Parathyroid adenoma (tissue), 2 donors: ENCODE measurements at regions not wholly inside any gene's neighbourhood (a gene's known extent, or its start where the extent isn't known, plus 50 kb on each side); places are given as distances from the start of the nearest gene placed in this dataset.

Experiments used
- H2AFZ ChIP-seq: fragments of 300-600 bp; sonication (generic); one replicate; pipeline ENCODE4 v1.7.0; 2017; ENCODE audit warnings: antibody characterized with exemption, mild to moderate bottlenecking
- H3K27ac ChIP-seq: fragments of 300-600 bp; sonication (generic); one replicate; pipeline ENCODE4 v1.7.0; 2017
- H3K27me3 ChIP-seq: fragments of 300-600 bp; sonication (generic); one replicate; pipeline ENCODE4 v1.7.0; 2017; ENCODE audit warnings: low read length; ENCODE audit not compliant: control insufficient read depth, insufficient read depth
- H3K36me3 ChIP-seq: fragments of 300-600 bp; sonication (generic); one replicate; pipeline ENCODE4 v1.7.0; 2017; ENCODE audit warnings: low read length; ENCODE audit not compliant: control insufficient read depth, insufficient read depth
- H3K4me1 ChIP-seq: fragments of 300-600 bp; sonication (generic); one replicate; pipeline ENCODE4 v1.7.0; 2017; ENCODE audit warnings: control low read depth
- H3K4me2 ChIP-seq: fragments of 300-600 bp; sonication (generic); one replicate; pipeline ENCODE4 v1.7.0; 2017; ENCODE audit warnings: low read length
- H3K4me3 ChIP-seq: fragments of 300-600 bp; sonication (generic); one replicate; pipeline ENCODE4 v1.7.0; 2017; ENCODE audit warnings: low read depth, low read length
- H3K79me2 ChIP-seq: fragments of 300-600 bp; sonication (generic); one replicate; pipeline ENCODE4 v1.7.0; 2017; ENCODE audit warnings: control low read depth
- H3K9ac ChIP-seq: fragments of 300-600 bp; sonication (generic); one replicate; pipeline ENCODE4 v1.7.0; 2017; ENCODE audit warnings: mild to moderate bottlenecking
- H3K9me3 ChIP-seq: fragments of 300-600 bp; sonication (generic); one replicate; pipeline ENCODE4 v1.7.0; 2017; ENCODE audit warnings: low read length; ENCODE audit not compliant: control insufficient read depth
- TF ChIP-seq, protein P1 (sequence below): fragments of 300-600 bp; sonication (generic); IDR thresholded peaks from one replicate; pipeline ENCODE4 v1.7.0; 2017; ENCODE audit warnings: antibody characterized with exemption, mild to moderate bottlenecking
- donor health status: primary hyperparathyroidism.

DNA sequence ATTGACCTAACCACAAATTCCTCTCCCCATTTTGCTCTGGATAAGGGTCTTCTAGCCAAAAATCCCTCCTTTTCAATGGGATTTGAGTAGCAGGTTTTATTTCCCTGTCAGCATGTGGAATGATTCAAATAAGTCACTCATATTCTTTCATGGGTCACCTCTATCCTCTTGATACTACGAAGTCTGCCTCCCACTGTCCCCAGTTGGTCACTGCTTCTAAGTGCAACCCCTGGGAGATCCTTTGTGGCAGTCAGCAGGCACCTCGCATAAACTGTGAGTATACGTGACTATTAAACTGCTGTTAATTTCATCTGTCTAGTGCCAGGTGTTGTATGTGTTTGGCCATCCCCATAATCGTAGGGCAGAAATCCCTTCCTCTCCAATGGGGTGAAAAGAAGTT, 1667.9 kb upstream of the PCDH7 start:
- no peak overlapping the region for H3K4me3 ChIP-seq
- no peaks in the 10 kb centered on the region for H3K9me3 ChIP-seq
- H3K36me3 ChIP-seq: no peaks in the 10 kb centered on the region
- H3K4me2 ChIP-seq: no peak overlapping the region
- H3K27me3 ChIP-seq: no peaks in the 10 kb centered on the region
- H3K79me2 ChIP-seq: no peaks in the 10 kb centered on the region
- no peak overlapping the region for H2AFZ ChIP-seq
- no peaks in the 10 kb centered on the region for H3K4me1 ChIP-seq
- no peak overlapping the region for H3K9ac ChIP-seq
- no peak overlapping the region for H3K27ac ChIP-seq
- TF ChIP-seq, protein P1, sequence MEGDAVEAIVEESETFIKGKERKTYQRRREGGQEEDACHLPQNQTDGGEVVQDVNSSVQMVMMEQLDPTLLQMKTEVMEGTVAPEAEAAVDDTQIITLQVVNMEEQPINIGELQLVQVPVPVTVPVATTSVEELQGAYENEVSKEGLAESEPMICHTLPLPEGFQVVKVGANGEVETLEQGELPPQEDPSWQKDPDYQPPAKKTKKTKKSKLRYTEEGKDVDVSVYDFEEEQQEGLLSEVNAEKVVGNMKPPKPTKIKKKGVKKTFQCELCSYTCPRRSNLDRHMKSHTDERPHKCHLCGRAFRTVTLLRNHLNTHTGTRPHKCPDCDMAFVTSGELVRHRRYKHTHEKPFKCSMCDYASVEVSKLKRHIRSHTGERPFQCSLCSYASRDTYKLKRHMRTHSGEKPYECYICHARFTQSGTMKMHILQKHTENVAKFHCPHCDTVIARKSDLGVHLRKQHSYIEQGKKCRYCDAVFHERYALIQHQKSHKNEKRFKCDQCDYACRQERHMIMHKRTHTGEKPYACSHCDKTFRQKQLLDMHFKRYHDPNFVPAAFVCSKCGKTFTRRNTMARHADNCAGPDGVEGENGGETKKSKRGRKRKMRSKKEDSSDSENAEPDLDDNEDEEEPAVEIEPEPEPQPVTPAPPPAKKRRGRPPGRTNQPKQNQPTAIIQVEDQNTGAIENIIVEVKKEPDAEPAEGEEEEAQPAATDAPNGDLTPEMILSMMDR: no peak

DNA sequence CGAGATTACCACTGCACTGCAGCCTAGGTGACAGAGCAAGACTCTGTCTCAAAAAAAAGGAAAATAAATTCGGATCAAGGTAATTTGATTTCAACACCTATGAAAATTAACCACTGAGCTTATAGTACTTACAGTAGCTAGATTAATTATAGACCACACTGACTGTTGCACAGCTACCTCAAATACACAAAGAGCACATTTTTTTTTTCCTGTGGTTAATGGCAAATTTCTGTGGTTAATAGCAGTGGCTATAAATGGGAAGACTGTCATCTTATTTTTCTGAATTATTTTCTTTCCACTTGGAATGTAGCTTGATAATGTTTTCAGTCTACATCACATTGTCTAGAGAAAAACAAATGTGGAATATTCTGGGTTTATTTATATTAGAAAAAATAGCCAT, 1661.6 kb upstream of the PCDH7 start:
- TF ChIP-seq, protein P1: no peak
- H3K27ac ChIP-seq: no peak overlapping the region
- no peak overlapping the region for H3K9ac ChIP-seq
- H3K4me1 ChIP-seq: no peaks in the 10 kb centered on the region
- no peaks in the 10 kb centered on the region for H3K27me3 ChIP-seq
- no peaks in the 10 kb centered on the region for H3K79me2 ChIP-seq
- no peak overlapping the region for H2AFZ ChIP-seq
- H3K4me2 ChIP-seq: no peak overlapping the region
- no peaks in the 10 kb centered on the region for H3K9me3 ChIP-seq
- no peak overlapping the region for H3K4me3 ChIP-seq
- H3K36me3 ChIP-seq: no peaks in the 10 kb centered on the region

DNA sequence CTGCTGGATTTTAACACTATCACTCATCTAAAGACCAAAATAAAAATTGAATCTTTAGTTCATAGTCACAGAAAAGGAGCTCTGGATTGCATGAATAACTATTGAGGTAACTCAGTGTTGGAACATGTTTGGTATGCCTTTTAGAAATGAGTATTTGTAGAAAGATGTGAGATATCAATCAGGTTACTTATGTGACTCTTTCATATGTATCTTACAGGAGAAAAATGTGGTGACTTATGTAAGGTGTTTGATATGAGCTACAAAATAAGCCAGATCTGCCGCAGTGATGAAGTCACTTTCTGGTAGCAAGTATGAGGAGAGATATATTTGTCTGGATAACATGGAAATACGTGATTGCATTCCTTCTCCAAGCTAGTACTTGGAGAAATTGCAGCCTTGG, 1653.3 kb upstream of the PCDH7 start:
- Histone ChIP-seq H3K9me3 (no peaks in the 10 kb centered on the region), H3K4me3 (no peak overlapping the region), H3K36me3 (no peaks in the 10 kb centered on the region), H3K9ac (no peak overlapping the region), H3K27ac (no peak overlapping the region), H3K27me3 (no peaks in the 10 kb centered on the region), H2AFZ (no peak overlapping the region), H3K4me1 (no peaks in the 10 kb centered on the region), H3K4me2 (no peak overlapping the region), H3K79me2 (no peaks in the 10 kb centered on the region)
- TF ChIP-seq, protein P1: no peak

DNA sequence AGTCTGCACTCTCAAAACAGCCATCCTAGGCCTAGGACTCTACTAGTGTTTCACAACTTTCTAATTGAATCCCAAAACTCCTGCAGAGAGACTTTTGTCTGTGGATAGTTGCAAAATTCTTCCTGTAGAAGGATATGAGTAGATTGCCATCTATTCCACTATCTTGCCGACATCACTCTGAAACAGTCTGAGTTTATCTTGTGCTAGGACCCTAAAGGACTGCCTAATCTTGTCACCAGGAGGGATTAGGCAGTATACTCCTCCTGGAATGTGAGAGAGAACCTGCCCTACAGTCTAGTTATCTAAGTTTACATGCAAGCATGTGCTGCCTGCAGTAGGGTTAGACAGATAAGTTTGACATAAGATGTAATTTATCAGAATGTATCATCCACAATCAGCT, 1646.6 kb upstream of the PCDH7 start:
- Histone ChIP-seq H3K4me2 (no peak overlapping the region), H3K36me3 (no peaks in the 10 kb centered on the region), H3K4me1 (no peaks in the 10 kb centered on the region), H3K27me3 (no peaks in the 10 kb centered on the region), H3K27ac (no peak overlapping the region), H3K9me3 (no peaks in the 10 kb centered on the region), H3K4me3 (no peak overlapping the region), H3K9ac (no peak overlapping the region), H3K79me2 (no peaks in the 10 kb centered on the region), H2AFZ (no peak overlapping the region)
- TF ChIP-seq, protein P1: no peak

DNA sequence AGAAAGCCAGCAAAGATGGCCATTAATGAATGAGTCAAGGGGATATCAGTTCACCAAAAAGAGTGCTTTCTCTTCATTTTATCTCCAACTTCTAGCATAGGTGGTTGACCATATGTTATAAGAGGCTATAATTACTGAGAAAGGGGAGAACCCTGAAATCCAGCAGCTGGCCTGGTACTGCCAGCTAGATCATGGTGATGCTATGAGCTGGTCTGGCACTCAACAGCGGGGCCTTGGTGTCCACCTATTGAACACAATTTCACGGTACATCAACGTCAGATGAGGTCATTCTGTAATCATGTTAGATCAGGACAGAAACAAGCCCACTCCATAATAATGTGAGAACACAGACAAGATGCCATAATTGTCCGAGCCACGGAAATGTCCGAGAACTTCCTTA, 1644.8 kb upstream of the PCDH7 start:
- no peak overlapping the region for H3K27ac ChIP-seq
- no peak overlapping the region for H3K4me3 ChIP-seq
- H2AFZ ChIP-seq: no peak overlapping the region
- H3K4me1 ChIP-seq: no peaks in the 10 kb centered on the region
- no peak overlapping the region for H3K9ac ChIP-seq
- H3K27me3 ChIP-seq: no peaks in the 10 kb centered on the region
- TF ChIP-seq, protein P1: no peak
- H3K9me3 ChIP-seq: no peaks in the 10 kb centered on the region
- H3K36me3 ChIP-seq: no peaks in the 10 kb centered on the region
- H3K79me2 ChIP-seq: no peaks in the 10 kb centered on the region
- H3K4me2 ChIP-seq: no peak overlapping the region
